ENCODE measurements at regions not wholly inside any gene's neighbourhood (a gene's known extent, or its start where the extent isn't known, plus 50 kb on each side); places are given as distances from the start of the nearest gene placed in this dataset.

- no peaks in the 10 kb centered on the region for H3K27me3 Mint-ChIP-seq (ENCODE audit: insufficient read depth)
- peaks cover 2% of the 10 kb centered on the region for H3K36me3 Mint-ChIP-seq (ENCODE audit: low read depth)
- DNase-seq: peak; percentile 35
- H3K4me3 ChIP-seq (ENCODE audit: low read length): no peak overlapping the region
- H3K4me3 Mint-ChIP-seq: no peak overlapping the region
- no peaks in the 10 kb centered on the region for H3K9me3 ChIP-seq (ENCODE audit: control insufficient read depth, low read length)
- no peaks in the 10 kb centered on the region for H3K4me1 ChIP-seq (ENCODE audit: control insufficient read depth, insufficient read depth, low read length)
- no peaks in the 10 kb centered on the region for H3K27me3 ChIP-seq (ENCODE audit: control insufficient read depth, insufficient read depth, low read length, poor library complexity, severe bottlenecking)
- peaks cover 2% of the 10 kb centered on the region for H3K9me3 Mint-ChIP-seq
- no peaks in the 10 kb centered on the region for H3K36me3 ChIP-seq (ENCODE audit: control insufficient read depth, insufficient read depth, low read length)
- H3K4me1 Mint-ChIP-seq: peaks cover 6% of the 10 kb centered on the region
- no peak overlapping the region for H3K27ac Mint-ChIP-seq
- H3K27ac ChIP-seq (ENCODE audit: low read depth, low read length): peak overlapping the region; percentile 7
- WGBS, 2 experiments (ENCODE audit: insufficient coverage in 1 of 2, insufficient read length in 1 of 2): 94 to 98% methylated on average over 15 to 20 of the region's 23 CpGs
- TF ChIP-seq CTCF (conservative IDR thresholded peaks at IDR 0.05): no peak
- H3K9ac ChIP-seq (ENCODE audit: extremely low read depth, low read length, poor library complexity, severe bottlenecking): no peak overlapping the region
These were observed 67.1 kb upstream of the METRNL start for GRCh38 chr17:83012200-83012785.

GRCh38 chr17:83012868-83013778 is 66.3 kb upstream of the METRNL start:
- Mint-ChIP-seq H3K27ac (no peak overlapping the region), H3K4me3 (no peak overlapping the region), H3K36me3 (ENCODE audit: low read depth) (peaks cover 2% of the 10 kb centered on the region), H3K9me3 (peaks cover 2% of the 10 kb centered on the region), H3K4me1 (peaks cover 6% of the 10 kb centered on the region), H3K27me3 (ENCODE audit: insufficient read depth) (no peaks in the 10 kb centered on the region)
- Histone ChIP-seq H3K27me3 (ENCODE audit: control insufficient read depth, insufficient read depth, low read length, poor library complexity, severe bottlenecking) (no peaks in the 10 kb centered on the region), H3K9me3 (ENCODE audit: control insufficient read depth, low read length) (no peaks in the 10 kb centered on the region), H3K4me3 (ENCODE audit: low read length) (no peak overlapping the region), H3K27ac (ENCODE audit: low read depth, low read length) (peak overlapping the region; percentile 7), H3K9ac (ENCODE audit: extremely low read depth, low read length, poor library complexity, severe bottlenecking) (no peak overlapping the region), H3K4me1 (ENCODE audit: control insufficient read depth, insufficient read depth, low read length) (no peaks in the 10 kb centered on the region), H3K36me3 (ENCODE audit: control insufficient read depth, insufficient read depth, low read length) (no peaks in the 10 kb centered on the region)
- no peak for TF ChIP-seq CTCF (conservative IDR thresholded peaks at IDR 0.05)
- peak; percentile 36 for DNase-seq
- WGBS, 2 experiments (ENCODE audit: insufficient coverage in 1 of 2, insufficient read length in 1 of 2): 86 to 89% methylated on average over 29 to 34 of the region's 41 CpGs

GRCh38 chr17:83013779-83014117 is 65.7 kb upstream of the METRNL start:
- H3K36me3 Mint-ChIP-seq (ENCODE audit: low read depth): peaks cover 2% of the 10 kb centered on the region
- no peak for TF ChIP-seq CTCF (conservative IDR thresholded peaks at IDR 0.05)
- H3K9me3 Mint-ChIP-seq: peaks cover 2% of the 10 kb centered on the region
- Histone ChIP-seq H3K36me3 (ENCODE audit: control insufficient read depth, insufficient read depth, low read length) (no peaks in the 10 kb centered on the region), H3K9me3 (ENCODE audit: control insufficient read depth, low read length) (no peaks in the 10 kb centered on the region), H3K27ac (ENCODE audit: low read depth, low read length) (no peak overlapping the region), H3K4me3 (ENCODE audit: low read length) (no peak overlapping the region), H3K4me1 (ENCODE audit: control insufficient read depth, insufficient read depth, low read length) (no peaks in the 10 kb centered on the region), H3K9ac (ENCODE audit: extremely low read depth, low read length, poor library complexity, severe bottlenecking) (no peak overlapping the region), H3K27me3 (ENCODE audit: control insufficient read depth, insufficient read depth, low read length, poor library complexity, severe bottlenecking) (no peaks in the 10 kb centered on the region)
- H3K4me3 Mint-ChIP-seq: no peak overlapping the region
- no peak overlapping the region for H3K27ac Mint-ChIP-seq
- WGBS, 2 experiments (ENCODE audit: insufficient coverage in 1 of 2, insufficient read length in 1 of 2): 93 to 96% methylated on average over 9 to 11 of the region's 11 CpGs
- H3K4me1 Mint-ChIP-seq: peaks cover 6% of the 10 kb centered on the region
- DNase-seq: no peak
- no peaks in the 10 kb centered on the region for H3K27me3 Mint-ChIP-seq (ENCODE audit: insufficient read depth)

Measured in endodermal cell (in vitro differentiated cells).